Body of pancreas (tissue), 4 donors: ENCODE measurements at regions not wholly inside any gene's neighbourhood (a gene's known extent, or its start where the extent isn't known, plus 50 kb on each side); places are given as distances from the start of the nearest gene placed in this dataset.
"Not testable (repeated sequence)": the region's sequence is repeated elsewhere in the genome, so short reads cannot be mapped to it uniquely, and the experiment has no call there.

ENCODE experiments used
- ATAC-seq: fragments of 150-250 bp; one replicate; pipeline ENCODE4 v1.9.1; 2016
- DNase-seq, 4 donors: peaks; one replicate each; pipeline ENCODE4 v3.0.0-alpha.2; 2019
- H3K27ac ChIP-seq, 4 donors: fragments of 200-600 bp; sonication (generic); 1 replicate in 3 of 4; 2 replicates in 1 of 4; pipeline versions ENCODE4 v1.5.1 to v1.6.1; 2016 to 2019; ENCODE audit warnings: mild to moderate bottlenecking in 1 of 4, mixed read lengths in 1 of 4, moderate library complexity in 1 of 4
- H3K27me3 ChIP-seq, 2 donors: fragments of 200-600 bp; sonication (generic); one replicate each; pipeline ENCODE4 v1.6.0; 2016; ENCODE audit warnings: mild to moderate bottlenecking in 1 of 2
- H3K36me3 ChIP-seq, 2 donors: fragments of 200-600 bp; sonication (generic); replicated peaks in 1 of 2; 2 replicates each; pipeline ENCODE4 v1.5.1; 2016; ENCODE audit warnings: low read depth in 2 of 2; ENCODE audit not compliant: insufficient read depth in 1 of 2
- H3K4me1 ChIP-seq: fragments of 200-600 bp; sonication (generic); one replicate; pipeline ENCODE4 v1.6.0; 2016
- H3K4me3 ChIP-seq, 2 donors: fragments of 200-600 bp; sonication (generic); 1 replicate in 1 of 2; 2 replicates in 1 of 2; pipeline ENCODE4 v1.5.1; 2016 to 2019
- H3K9me3 ChIP-seq, 3 donors: fragments of 200-600 bp; sonication (generic); 1 replicate in 2 of 3; 2 replicates in 1 of 3; pipeline ENCODE4 v1.5.1; 2016
- CTCF ChIP-seq, 7 experiments: fragments of 450-650 bp in 4 of 7; fragments of 200-600 bp in 3 of 7; sonication (generic) in 3 of 7; IDR thresholded peaks; one replicate each; pipeline ENCODE4 v1.5.1; 2016 to 2019; ENCODE audit warnings: antibody characterized with exemption in 7 of 7
- POLR2A ChIP-seq, 3 donors: fragments of 450-650 bp; IDR thresholded peaks; one replicate each; pipeline ENCODE4 v1.6.1; 2016; ENCODE audit warnings: antibody characterized with exemption in 3 of 3, mild to moderate bottlenecking in 2 of 3
- WGBS, 2 donors: methylation state at CpG; one replicate each; pipeline ENCODE4 v1.1.5; 2017; 5-methylcytosine and 5-hydroxymethylcytosine counted together
- intact Hi-C: fragments of 100-400 bp; cut with DNase I; formaldehyde crosslinking; loops from one replicate; pipeline ENCODE4 v1.15.1; 2023

GRCh38 chr4:125573786-125574185 is 259.0 kb downstream of the FAT4 start:
- WGBS, 2 donors, result 48 to 70% methylated on average over 1 of the region's 1 CpG
- no peak overlapping the region for H3K27ac ChIP-seq
- ATAC-seq (no peak), DNase-seq (no peak)
- H3K27me3 ChIP-seq, result no peaks in the 10 kb centered on the region
- H3K36me3 ChIP-seq, result no peaks in the 10 kb centered on the region
- TF ChIP-seq POLR2A (IDR thresholded peaks at IDR 0.05) (no peak), CTCF (IDR thresholded peaks at IDR 0.05) (no peak)
- no peaks in the 10 kb centered on the region for H3K4me1 ChIP-seq
- intact Hi-C loops, result no loop called here
- H3K4me3 ChIP-seq, result no peak overlapping the region
- H3K9me3 ChIP-seq, result no peaks in the 10 kb centered on the region

- intact Hi-C loops, result no loop called here
- 36 to 50% methylated on average over 1 of the region's 1 CpG for WGBS, 2 donors
- H3K27ac ChIP-seq, result no peak overlapping the region
- H3K4me1 ChIP-seq, result no peaks in the 10 kb centered on the region
- no peaks in the 10 kb centered on the region for H3K36me3 ChIP-seq
- H3K4me3 ChIP-seq, result no peak overlapping the region
- no peaks in the 10 kb centered on the region for H3K27me3 ChIP-seq
- no peak for TF ChIP-seq CTCF (IDR thresholded peaks at IDR 0.05)
- TF ChIP-seq POLR2A (IDR thresholded peaks at IDR 0.05), result no peak
- ATAC-seq, result no peak
- DNase-seq, result no peak
- H3K9me3 ChIP-seq, result no peaks in the 10 kb centered on the region
Measured at GRCh38 chr4:125582302-125582701, 267.5 kb downstream of the FAT4 start.

- H3K27me3 ChIP-seq, result no peaks in the 10 kb centered on the region
- H3K4me3 ChIP-seq, result no peak overlapping the region
- intact Hi-C loops, result no loop called here
- WGBS, 2 donors, result 46 to 57% methylated on average over 1 of the region's 1 CpG
- H3K36me3 ChIP-seq, result no peaks in the 10 kb centered on the region
- H3K4me1 ChIP-seq, result no peaks in the 10 kb centered on the region
- H3K27ac ChIP-seq, result no peak overlapping the region
- no peaks in the 10 kb centered on the region for H3K9me3 ChIP-seq
- no peak for ATAC-seq
- no peak for DNase-seq
- TF ChIP-seq POLR2A (IDR thresholded peaks at IDR 0.05) (no peak), CTCF (IDR thresholded peaks at IDR 0.05) (no peak)
Measured at GRCh38 chr4:125590158-125590557, 275.4 kb downstream of the FAT4 start.

GRCh38 chr4:125591290-125591689 is 276.5 kb downstream of the FAT4 start:
- H3K36me3 ChIP-seq, result no peaks in the 10 kb centered on the region
- WGBS, 2 donors, result 80 to 89% methylated on average over 8 of the region's 8 CpGs
- ATAC-seq (no peak), DNase-seq (no peak)
- H3K27ac ChIP-seq, result no peak overlapping the region
- H3K9me3 ChIP-seq, result no peaks in the 10 kb centered on the region
- H3K4me3 ChIP-seq, result no peak overlapping the region
- H3K4me1 ChIP-seq, result no peaks in the 10 kb centered on the region
- no peaks in the 10 kb centered on the region for H3K27me3 ChIP-seq
- no peak for TF ChIP-seq CTCF (IDR thresholded peaks at IDR 0.05)
- no peak for TF ChIP-seq POLR2A (IDR thresholded peaks at IDR 0.05)
- intact Hi-C loops, result no loop called here

DNA sequence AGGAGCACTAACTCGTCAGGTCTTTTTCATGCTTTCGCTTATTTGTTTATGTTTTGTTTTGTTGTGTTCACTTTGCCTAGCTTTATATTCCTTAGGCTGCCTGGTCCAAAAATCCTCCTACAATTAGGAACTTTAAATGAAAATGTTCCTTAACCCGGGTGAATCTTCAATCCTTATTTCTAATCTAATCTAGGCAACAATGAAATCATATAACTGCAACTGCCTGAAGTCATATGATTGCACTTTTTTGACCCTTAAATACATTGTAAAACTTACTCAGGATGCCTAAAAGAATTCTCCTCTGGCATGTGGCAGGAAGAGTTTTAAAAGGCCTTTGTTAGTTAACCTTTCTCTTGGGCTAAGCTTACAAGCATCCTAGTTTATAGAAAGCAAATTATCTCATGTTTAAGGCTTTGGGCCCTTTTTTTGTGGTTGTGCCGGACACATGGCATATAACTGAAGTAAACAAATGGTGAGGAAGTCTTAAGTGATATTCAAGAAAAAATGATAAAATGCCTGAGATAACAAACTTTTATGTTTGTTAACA is 279.4 kb downstream of the FAT4 start:
- DNase-seq (no peak), ATAC-seq (no peak)
- TF ChIP-seq CTCF (IDR thresholded peaks at IDR 0.05) (no peak), POLR2A (IDR thresholded peaks at IDR 0.05) (no peak)
- H3K27ac ChIP-seq, result no peak overlapping the region
- 76 to 82% methylated on average over 4 of the region's 4 CpGs for WGBS, 2 donors
- H3K4me3 ChIP-seq, result no peak overlapping the region
- no peaks in the 10 kb centered on the region for H3K27me3 ChIP-seq
- intact Hi-C loops, result no loop called here
- H3K9me3 ChIP-seq, result no peaks in the 10 kb centered on the region
- H3K4me1 ChIP-seq, result no peaks in the 10 kb centered on the region
- no peaks in the 10 kb centered on the region for H3K36me3 ChIP-seq

DNA sequence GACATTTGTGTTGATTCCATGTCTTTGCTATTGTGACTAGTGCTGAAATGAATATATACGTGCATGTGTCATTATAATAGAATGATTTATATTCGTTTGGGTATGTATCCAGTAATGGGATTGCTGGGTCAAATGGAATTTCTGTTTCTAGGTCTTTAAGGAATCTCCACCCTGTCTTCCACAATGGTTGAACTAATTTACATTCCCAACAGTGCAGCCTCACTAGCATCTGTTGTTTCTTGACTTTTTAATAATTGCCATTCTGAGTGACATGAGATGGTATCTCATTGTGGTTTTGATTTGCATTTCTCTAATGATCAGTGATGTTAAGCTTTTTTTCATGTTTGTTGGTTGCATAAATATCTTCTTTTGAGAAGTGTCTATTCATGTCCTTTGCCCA is 291.2 kb downstream of the FAT4 start:
- H3K36me3 ChIP-seq, H3K27ac ChIP-seq, ATAC-seq, H3K27me3 ChIP-seq, H3K4me1 ChIP-seq, intact Hi-C loops, H3K9me3 ChIP-seq, H3K4me3 ChIP-seq, DNase-seq: not testable (repeated sequence)
- WGBS, 2 donors, result 32 to 58% methylated on average over 2 of the region's 2 CpGs
